Prostate gland (tissue), 2 donors: ENCODE measurements at regions not wholly inside any gene's neighbourhood (a gene's known extent, or its start where the extent isn't known, plus 50 kb on each side); places are given as distances from the start of the nearest gene placed in this dataset.

Experiments
- CTCF ChIP-seq, 4 experiments: fragments of 200-600 bp in 2 of 4; fragments of 450-650 bp in 2 of 4; sonication (generic) in 2 of 4; IDR thresholded peaks; 1 replicate in 3 of 4; 2 replicates in 1 of 4; pipeline ENCODE4 v1.5.1; 2016 to 2019; ENCODE audit warnings: antibody characterized with exemption in 4 of 4, mild to moderate bottlenecking in 2 of 4, moderate library complexity in 2 of 4
- POLR2A ChIP-seq: fragments of 450-650 bp; IDR thresholded peaks from one replicate; pipeline ENCODE4 v1.6.1; 2016; ENCODE audit warnings: antibody characterized with exemption, mild to moderate bottlenecking
- POLR2AphosphoS5 ChIP-seq: sonication (generic); formaldehyde crosslinking; IDR thresholded peaks from one replicate; pipeline ENCODE4 v1.6.1; 2017; ENCODE audit warnings: antibody characterized with exemption

- TF ChIP-seq CTCF (IDR thresholded peaks at IDR 0.05) (no peak), POLR2A (no peak), POLR2AphosphoS5 (no peak)
Observed at GRCh38 chr2:122478771-122479170, 723.3 kb downstream of the TSN start.
